ENCODE measurements at regions not wholly inside any gene's neighbourhood (a gene's known extent, or its start where the extent isn't known, plus 50 kb on each side); places are given as distances from the start of the nearest gene placed in this dataset.

DNA sequence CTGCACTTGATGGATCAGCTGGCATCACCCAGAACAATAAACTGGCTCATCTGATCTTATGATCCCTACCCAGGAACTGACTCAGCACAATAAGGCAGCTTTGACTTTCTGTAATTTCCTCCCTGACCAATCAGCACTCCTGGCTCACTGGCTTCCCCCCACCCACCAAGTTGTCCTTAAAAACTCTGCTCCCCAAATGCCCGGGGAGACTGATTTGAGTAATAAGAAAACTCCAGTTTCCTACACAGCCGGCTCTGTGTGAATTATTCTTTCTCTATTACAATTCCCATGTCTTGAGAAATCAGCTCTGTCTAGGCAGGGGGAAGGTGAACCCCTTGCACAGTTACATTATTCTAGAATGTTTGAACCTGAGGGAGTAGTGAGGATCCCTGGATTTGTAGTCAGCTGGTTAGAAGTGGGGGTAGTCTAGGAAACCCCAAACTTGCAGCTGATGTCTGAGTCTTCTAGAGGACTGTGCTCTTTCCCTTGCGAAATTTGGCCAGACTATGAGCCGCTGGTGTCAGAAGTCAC lies 111.7 kb upstream of the NEK6 start:
- TF ChIP-seq EP300 (IDR thresholded peaks at IDR 0.05; ENCODE audit: low read depth) (no peak), POLR2A (IDR thresholded peaks at IDR 0.05) (no peak)
- TF ChIP-seq, protein P1, sequence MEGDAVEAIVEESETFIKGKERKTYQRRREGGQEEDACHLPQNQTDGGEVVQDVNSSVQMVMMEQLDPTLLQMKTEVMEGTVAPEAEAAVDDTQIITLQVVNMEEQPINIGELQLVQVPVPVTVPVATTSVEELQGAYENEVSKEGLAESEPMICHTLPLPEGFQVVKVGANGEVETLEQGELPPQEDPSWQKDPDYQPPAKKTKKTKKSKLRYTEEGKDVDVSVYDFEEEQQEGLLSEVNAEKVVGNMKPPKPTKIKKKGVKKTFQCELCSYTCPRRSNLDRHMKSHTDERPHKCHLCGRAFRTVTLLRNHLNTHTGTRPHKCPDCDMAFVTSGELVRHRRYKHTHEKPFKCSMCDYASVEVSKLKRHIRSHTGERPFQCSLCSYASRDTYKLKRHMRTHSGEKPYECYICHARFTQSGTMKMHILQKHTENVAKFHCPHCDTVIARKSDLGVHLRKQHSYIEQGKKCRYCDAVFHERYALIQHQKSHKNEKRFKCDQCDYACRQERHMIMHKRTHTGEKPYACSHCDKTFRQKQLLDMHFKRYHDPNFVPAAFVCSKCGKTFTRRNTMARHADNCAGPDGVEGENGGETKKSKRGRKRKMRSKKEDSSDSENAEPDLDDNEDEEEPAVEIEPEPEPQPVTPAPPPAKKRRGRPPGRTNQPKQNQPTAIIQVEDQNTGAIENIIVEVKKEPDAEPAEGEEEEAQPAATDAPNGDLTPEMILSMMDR (IDR thresholded peaks at IDR 0.05), result no peak
